GM19025 (cell line): ENCODE measurements at regions not wholly inside any gene's neighbourhood (a gene's known extent, or its start where the extent isn't known, plus 50 kb on each side); places are given as distances from the start of the nearest gene placed in this dataset.
"Not testable (repeated sequence)": the region's sequence is repeated elsewhere in the genome, so short reads cannot be mapped to it uniquely, and the experiment has no call there.

Source experiments
- ATAC-seq: cut with Tn5 transposase; IDR thresholded peaks from one replicate; pipeline ENCODE4 v1.9.1; 2021; ENCODE audit warnings: mild to moderate bottlenecking, low read depth, moderate library complexity; ENCODE audit not compliant: unreplicated experiment

DNA sequence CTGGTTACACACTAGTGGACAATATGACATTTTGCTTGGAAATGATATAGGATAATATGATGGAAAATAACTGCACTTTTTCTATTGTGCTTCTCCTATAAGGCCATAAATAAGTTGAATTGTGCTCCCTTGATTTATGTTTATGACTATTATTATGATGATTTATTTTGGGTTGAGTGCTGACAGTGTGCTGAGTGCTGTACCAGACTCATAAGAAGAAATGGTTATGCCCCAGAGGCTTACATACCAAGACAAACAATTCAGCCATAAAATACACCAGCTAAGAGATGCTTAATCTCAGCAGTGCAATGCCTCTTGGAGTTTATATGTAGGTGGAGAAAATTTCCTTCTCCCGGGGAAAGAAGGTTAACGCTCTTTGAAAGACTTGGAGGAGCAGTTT is 199.8 kb upstream of the NOCT start:
- ATAC-seq: no peak

DNA sequence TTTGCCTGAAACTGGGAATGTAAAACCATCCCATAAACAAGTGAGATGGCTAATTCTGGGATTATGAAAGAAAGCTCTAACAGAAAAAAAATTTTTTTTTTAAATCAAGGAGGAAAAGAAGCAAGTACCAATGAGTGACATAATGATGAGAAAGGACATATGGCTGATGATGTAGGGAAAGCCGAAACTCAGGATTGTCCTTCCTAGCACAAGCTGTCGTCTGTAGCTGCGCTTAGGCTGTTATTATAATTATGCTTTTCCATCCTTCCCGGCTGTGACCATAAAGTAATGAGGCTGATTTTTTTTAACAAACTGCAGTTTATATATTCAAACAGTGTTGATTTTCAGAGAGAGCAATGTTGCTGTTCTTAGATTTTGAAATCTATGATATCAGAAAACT is 209.8 kb upstream of the NOCT start:
- ATAC-seq: no peak

DNA sequence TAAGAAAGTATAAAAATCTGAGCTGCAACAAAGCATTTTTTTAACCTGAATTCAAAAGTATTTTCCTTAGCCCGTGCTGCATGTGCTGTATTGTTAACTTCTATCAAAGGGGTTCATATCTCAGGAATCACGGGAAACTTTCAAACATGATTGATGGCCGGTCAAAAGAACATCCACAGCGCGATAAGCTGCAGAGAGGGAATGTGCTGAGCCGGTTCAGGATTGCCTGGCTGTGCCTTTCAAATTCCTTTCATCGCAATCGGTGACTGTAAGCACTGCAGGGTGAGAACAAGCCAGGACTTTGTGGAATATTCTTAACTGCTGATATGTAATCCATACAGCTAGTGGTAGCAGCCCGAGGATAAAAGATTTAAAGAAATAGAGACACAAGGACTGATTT is 210.9 kb upstream of the NOCT start:
- ATAC-seq: no peak

DNA sequence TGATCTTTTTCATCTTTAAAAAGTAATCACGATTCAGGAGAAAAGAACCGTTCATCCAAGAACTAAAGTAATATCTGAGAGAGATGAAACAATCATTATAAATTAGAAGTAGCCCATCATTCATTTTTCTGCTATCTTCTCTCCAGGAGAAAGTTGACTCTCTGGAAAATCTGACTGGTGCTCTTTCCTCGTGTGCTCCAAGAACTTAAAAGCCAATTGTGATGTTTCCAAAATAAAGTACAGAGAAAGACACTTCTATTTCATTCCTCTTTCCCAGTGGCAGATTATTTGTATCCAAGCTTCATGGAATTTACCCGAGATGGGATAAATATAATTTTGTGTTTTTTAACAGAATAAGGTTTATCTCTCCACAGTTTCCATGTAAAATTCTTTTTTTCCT is 212.5 kb upstream of the NOCT start:
- ATAC-seq: no peak

DNA sequence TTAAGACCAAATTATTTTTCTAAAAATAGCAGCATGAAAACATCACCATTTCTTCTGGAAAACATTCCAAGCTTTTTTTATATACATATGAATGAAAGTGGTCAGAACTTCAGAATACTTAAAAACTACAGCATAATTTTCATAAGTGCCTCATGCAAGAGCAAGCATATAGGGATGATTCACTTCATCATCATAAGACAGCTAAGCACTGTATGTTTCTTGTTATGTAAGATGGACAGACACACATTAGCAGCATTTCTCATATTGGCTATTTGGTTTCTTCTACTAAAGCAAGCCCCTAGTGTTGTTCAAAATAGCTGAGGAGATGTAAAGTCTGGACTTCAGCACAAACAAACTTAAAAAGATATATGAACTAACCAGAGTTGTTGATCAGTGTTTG is 213.1 kb upstream of the NOCT start:
- no peak for ATAC-seq

DNA sequence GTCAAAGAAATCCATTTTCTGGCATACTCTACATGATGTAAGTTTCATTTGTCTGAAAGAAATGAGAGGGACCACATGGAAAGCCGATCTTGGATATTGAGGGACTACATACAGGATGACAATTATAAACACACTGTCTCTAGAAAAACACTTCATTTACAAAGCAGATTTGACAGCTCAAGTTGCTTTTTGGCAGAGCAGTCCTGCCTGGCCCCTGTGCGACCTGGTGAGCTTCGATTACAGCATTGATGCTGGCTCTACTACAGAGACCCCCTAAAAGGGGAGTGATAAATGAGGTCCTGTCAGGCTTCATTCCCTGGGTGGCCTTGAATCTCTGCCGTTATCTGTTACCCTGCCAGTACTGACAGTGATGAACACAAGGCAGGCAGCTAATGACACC is 215.2 kb upstream of the NOCT start:
- no peak for ATAC-seq

DNA sequence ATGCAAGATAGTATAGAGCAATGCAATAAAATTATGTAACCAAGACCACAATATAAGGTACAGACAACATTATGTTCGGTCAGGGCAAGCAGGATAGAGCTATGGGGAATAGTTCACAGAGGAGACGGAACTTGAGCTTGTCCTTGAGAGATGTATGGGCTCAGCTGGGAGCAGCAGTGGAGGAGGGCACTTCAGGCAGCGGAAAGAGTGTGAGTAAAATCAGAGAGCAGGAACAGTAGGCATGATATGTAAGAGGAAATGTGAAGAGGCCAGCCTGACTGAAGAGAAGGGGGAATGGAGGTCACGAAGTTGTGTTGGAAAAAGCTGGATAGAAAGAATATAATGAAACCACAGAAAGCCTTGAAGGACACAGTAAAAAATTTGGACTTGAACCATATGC is 217.2 kb upstream of the NOCT start:
- ATAC-seq: no peak

DNA sequence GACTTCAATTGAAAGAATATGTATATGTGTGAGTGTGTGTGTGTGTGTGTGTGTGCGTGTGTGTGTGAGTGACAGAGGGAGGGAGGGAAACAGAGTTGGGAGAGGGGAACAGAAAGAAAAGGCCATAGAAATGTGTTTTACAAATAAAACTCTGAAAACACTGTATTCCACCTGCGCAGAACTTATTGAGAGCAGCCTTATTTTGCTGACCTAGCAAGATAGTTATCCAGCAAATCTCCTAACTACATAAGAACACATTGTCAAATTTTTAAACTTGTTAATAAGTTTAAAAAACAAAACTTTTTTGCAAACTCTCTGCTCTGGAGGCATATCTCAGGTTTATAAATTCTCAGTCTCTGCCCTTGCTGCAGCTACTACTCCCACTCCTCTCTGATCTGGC is 217.9 kb upstream of the NOCT start:
- no peak for ATAC-seq

DNA sequence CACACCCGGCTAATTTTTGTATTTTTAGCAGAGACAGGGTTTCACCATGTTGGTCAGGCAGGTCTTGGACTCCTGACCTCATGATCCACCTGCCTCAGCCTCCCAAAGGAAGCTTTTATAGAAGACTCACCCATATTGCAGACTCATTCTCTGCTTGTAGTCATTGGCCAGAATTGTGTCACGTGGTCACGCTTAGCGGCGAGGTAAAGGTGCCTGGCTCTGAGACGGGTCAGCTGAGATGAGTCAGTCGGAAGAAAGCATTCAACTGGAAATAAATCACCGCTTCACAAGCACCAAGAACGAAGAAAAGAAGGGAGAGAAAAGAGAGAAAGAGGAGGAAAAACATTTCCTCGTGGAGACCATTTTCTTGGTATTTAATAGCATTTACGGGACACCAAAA is 218.8 kb upstream of the NOCT start:
- ATAC-seq: no peak

DNA sequence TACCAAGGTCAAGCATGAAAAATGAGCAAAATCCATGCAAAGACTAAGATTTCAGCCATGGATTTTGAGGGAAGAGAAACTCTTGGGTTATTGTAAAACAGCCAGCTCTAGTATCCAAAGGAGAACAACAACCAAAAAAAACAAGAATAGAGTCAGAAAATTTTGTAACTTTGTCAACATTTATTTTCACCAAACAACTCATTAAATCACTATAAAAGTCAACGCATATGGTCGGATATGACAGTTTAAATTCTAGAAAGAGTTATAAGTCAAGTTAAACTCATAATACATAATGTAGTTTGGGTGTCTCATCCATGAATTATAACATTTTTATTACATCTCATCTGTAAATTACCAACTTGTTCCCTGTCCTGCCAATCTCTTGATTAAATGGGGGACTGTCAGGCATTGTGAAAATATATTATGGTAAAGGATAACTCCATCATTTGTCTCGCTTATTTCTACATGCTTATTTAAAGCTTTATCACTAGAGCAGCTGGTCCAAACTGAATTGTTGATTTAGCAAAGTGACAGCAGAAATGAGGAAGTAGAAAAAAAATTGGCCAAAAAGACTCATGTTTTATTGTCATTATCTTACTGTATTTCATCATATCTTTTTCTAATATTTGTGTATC is 224.8 kb upstream of the NOCT start:
- no peak for ATAC-seq

DNA sequence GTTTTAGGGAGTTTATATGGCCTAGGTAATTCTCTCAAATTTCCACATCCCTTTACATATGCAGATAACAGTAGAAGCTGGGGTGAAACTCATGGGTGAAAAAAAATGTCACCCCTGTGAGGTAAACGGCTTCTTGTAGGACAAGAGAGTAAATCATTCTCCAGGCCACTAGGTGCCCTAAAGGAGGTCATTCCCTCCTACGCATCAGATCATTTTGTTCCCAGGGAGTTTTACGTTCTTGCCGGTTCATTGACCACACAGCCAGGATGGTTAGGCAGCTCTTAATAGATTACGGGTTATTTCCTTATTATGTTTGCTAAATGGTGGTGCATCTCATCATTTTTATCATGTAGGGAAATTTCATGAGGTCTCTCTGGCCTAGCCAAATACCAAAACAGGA is 225.8 kb upstream of the NOCT start:
- ATAC-seq: no peak

DNA sequence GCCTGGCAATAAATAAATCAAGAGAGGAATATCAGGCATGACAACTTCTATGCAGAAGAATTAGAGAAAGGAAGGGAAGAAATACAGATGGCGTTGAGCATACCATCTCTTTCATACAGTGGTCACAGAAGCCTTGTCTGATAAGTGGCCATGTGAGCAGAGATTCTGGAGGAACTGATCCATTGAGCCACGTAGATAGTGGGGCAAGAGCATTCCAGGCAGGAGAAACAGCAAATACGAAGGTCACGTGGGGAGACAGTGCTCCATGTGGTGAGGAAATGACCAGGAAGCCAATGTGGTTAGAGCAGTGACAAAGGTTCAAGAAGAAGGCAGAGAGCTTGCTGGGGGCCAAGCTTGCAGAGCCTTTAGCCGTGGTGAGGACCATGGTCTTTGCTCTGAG is 226.7 kb upstream of the NOCT start:
- ATAC-seq: no peak

DNA sequence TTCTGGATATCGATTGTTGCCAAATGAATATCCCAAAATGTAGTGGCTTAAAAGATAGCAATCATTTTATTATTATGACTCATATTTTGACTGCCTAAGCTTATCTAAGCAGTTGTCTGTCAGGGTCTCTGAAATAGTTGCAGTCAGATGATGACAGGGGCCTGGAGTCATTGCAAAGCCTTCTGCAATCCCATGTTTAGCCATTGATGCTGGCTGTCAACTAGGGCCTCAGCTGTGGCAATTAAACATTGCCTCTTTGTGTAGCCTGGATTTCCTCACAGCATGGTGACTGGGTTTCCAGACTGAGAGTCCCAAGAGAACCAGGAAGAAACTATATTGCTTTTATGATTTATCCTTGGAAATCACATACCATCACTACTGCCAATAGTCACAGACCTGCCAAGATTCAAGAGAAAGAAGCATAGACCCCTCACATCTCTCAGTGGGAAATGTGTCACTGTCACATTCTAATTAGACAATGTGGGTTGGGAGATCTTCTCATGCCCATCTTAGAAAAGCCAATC is 227.3 kb upstream of the NOCT start:
- no peak for ATAC-seq

DNA sequence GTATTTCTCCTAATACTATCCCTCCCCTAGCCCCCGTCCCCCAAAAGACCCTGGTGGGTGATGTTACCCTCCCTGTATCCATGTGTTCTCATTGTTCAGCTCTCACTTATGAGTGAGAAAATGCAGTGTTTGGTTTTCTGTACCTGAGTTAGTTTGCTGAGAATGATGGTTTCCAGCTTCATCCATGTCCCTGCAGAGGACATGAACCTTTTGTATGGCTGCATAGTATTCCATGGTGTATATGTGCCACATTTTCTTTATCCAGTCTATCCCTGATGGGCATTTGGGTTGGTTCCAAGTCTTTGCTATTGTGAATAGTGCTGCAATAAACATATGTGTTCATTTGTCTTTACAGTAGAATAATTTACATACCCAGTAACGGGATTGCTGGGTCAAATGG is 235.8 kb upstream of the NOCT start:
- ATAC-seq: not testable (repeated sequence)

DNA sequence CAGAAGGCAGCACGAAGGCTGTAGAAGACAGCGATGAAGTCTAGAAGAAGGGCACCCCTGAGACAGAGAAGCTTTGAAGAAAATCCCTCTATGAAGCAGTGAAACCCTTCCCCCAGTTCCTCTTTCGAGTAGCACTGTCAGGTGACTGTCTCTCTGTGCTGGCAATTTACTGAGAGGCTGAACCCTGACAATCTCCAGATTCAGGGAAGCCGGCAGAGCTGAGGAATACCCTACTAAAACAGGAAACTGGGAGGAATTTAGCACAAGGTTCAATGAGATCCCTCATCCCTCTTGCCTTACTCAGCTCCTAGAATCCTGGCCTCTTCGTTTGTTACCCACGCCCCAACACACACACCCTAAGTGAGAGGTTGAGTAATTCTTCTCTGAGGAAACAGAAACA is 239.7 kb upstream of the NOCT start:
- peak; percentile 84 for ATAC-seq

DNA sequence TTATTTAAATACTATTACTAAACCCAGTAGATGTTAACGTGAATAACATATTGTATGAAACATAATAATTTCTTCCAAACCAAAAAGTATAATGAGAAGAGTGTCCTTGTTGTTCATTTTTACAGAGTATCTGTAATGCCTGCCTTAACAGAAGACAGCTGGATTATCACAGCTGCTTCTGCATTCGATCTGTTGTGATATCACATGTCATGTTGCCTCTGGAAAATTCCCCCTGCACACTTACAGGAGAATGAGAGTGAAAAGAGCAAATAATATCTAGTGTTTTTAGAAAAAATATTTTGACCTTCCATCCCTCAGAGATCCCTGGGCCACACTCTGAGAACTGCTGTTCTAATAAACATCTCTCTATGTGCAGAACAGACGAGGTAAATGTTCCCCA is 240.1 kb upstream of the NOCT start:
- peak; percentile 8 for ATAC-seq

DNA sequence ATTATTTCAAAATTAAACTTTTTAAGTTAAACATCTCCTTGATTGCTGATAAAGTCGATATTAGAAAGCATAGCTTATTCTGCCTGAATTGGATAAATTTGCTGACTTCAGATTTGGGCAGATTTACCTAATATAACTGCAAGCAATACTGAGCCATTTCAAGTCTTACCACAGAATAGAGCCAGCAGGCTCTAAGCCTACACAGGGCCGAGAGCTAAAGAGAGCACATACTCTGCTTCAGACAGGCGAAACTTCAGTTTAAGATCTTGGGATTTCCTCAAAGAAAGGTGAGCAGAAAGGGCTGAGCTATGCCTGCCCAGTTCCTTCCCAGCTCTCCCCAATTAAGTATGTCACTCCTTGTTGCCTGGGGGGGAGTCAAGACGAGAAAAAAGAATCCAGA is 240.6 kb upstream of the NOCT start:
- ATAC-seq: no peak

DNA sequence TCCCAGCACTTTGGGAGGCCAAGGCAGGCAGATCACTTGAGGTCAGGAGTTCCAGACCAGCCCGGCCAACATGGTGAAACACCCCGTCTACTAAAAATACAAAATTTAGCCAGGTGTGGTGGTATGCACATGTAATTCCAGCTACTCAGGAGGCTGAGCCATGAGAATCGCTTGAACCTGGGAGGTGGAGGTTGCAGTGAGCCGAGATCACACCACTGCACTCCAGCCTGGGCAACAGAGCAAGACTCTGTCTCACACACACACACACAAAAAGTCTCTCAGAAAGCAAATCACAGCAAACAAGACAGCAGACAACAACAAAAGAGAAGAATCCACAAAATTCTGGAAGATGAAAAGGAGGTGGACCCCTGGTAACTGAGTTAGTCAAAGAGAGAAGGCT is 241.5 kb upstream of the NOCT start:
- ATAC-seq: not testable (repeated sequence)

DNA sequence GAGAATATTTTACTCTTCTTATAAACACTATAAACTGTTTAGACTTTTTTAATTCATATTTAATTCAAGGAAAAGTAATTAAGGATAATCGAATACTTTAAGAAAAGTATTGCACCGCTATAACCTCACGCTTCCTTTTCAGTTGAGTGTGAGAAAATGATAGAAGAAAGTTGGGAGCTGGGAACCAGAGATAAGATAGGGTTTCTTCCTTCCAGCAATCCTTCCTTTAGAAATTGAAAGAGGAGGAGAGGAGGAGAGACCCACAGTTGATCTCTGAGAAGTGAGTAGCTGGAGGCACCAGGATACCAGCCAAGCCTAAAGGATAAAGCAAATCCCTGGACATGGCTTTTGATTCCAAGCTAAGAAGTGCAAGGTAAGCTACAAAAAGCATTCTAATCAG is 242.3 kb upstream of the NOCT start:
- ATAC-seq: no peak

DNA sequence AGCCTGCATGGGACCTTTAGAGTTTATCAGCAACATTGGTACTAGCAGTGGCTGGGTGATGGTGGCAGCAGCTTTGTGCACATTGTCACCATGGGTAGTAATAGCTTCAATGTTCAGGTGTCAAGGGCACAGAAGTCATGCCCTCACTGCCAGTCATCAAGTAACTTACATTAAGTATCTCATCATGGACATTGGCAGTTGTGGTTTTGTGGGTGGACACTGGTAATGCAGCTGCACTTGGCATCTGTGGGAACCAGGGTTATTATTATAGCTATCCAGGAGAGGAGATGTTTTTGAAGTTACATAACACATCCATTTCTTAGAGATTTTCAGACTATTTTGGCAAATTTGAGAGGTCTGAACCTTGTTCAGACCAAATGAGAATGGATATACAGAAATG is 243.2 kb upstream of the NOCT start:
- no peak for ATAC-seq

DNA sequence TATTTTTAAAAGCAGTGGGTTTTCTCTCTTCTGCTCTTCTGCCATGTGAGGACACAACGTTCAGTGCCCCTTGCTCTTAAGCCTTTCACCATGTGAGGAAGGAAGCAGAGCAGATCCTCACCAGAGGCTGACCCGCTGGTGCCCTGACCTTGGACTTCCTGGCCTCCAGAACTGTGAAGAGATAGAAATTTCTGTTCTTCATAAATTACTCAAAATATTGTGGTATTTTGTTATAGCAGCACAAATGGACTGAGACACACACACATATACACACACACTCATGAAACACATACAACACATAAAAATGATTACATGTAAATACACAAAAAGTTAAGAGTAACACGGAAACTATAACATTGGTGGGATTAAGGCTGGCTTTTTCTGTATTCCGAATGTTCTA is 244.8 kb upstream of the NOCT start:
- ATAC-seq: no peak

DNA sequence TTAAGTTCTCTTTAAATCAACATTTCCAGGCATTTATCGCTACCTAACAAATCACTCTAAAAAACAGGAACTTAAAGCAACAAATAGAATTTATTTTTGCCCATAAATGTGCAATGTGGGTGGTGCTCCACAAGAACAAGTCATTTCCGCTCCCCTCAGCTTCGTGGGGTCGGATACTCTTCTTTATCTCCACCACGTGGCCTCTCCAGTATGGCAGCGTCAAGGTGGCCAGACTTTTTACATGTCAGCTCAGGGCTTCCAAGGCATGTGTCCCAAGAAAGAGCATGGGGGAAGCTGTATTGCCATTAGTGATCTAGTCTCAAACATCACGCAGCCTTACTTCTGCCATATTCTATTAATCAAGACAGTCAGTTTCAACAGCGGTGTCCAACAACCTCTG is 249.2 kb upstream of the NOCT start:
- no peak for ATAC-seq

DNA sequence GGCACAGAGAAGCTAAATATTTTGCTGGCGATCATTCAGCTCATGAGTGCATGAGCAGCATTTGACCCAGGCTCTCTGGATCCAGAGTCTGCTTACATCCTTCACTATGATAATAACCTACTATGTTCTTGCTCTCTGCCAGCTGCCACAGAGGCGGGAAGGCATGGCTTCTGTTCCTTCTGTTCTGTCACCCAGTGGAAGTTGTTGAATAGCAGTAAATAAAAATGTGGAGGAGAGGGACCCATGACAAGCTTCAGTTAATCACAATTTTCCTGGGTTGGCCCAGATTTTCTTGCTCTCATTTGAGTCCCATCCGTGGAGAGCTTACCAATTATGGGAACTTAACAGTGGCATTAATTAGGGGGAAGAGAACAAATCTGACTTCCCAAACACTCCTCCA is 250.1 kb upstream of the NOCT start:
- no peak for ATAC-seq
